Bronchial epithelial cell (primary cell): ENCODE measurements at regions not wholly inside any gene's neighbourhood (a gene's known extent, or its start where the extent isn't known, plus 50 kb on each side); places are given as distances from the start of the nearest gene placed in this dataset.

Experiments used
- DNase-seq: peaks from one replicate; pipeline ENCODE4 v3.0.0-alpha.2; 2010; ENCODE audit warnings: low read depth
- FAIRE-seq: peaks from 2 replicates; lab custom pipeline; 2011; peaks lifted over from hg19 to GRCh38; lab: Jason Lieb, UNC
- H3K27me3 ChIP-seq: 2 replicates; pipeline ENCODE4 v1.5.1; 2011; ENCODE audit warnings: low read length; ENCODE audit not compliant: control insufficient read depth, insufficient read depth
- H3K36me3 ChIP-seq: 2 replicates; pipeline ENCODE4 v1.5.1; 2011; ENCODE audit warnings: low read length; ENCODE audit not compliant: control insufficient read depth, insufficient read depth
- H3K4me3 ChIP-seq: 2 replicates; pipeline ENCODE4 v1.5.1; 2011; ENCODE audit warnings: mild to moderate bottlenecking, low read depth, low read length, control low read depth
- CTCF ChIP-seq: IDR thresholded peaks from 2 replicates; pipeline ENCODE4 v1.5.1; 2011; ENCODE audit warnings: mild to moderate bottlenecking, moderate library complexity, low read length, control low read depth, inconsistent platforms; ENCODE audit not compliant: insufficient read depth, severe bottlenecking

- no peak overlapping the region for H3K4me3 ChIP-seq
- no peak for FAIRE-seq
- no peak for TF ChIP-seq CTCF
- H3K36me3 ChIP-seq, result no peaks in the 10 kb centered on the region
- DNase-seq, result no peak
- H3K27me3 ChIP-seq, result no peaks in the 10 kb centered on the region
These were observed 78.0 kb downstream of the RGS13 start for GRCh38 chr1:192713921-192714320.

GRCh38 chr1:192724670-192725069 is 84.2 kb upstream of the RGS2 start:
- Histone ChIP-seq H3K36me3 (no peaks in the 10 kb centered on the region), H3K27me3 (no peaks in the 10 kb centered on the region), H3K4me3 (no peak overlapping the region)
- no peak for FAIRE-seq
- peak; percentile 73 for DNase-seq
- no peak for TF ChIP-seq CTCF

- FAIRE-seq (no peak), DNase-seq (peak; percentile 91)
- no peak for TF ChIP-seq CTCF
- Histone ChIP-seq H3K27me3 (no peaks in the 10 kb centered on the region), H3K36me3 (no peaks in the 10 kb centered on the region), H3K4me3 (no peak overlapping the region)
These were observed 81.9 kb upstream of the RGS2 start for GRCh38 chr1:192726820-192727504.

GRCh38 chr1:192729500-192729899 is 79.3 kb upstream of the RGS2 start:
- Histone ChIP-seq H3K36me3 (no peaks in the 10 kb centered on the region), H3K27me3 (no peaks in the 10 kb centered on the region), H3K4me3 (no peak overlapping the region)
- DNase-seq (no peak), FAIRE-seq (no peak)
- no peak for TF ChIP-seq CTCF

- no peak for FAIRE-seq
- H3K27me3 ChIP-seq, result no peaks in the 10 kb centered on the region
- H3K4me3 ChIP-seq, result no peak overlapping the region
- no peak for DNase-seq
- H3K36me3 ChIP-seq, result no peaks in the 10 kb centered on the region
- TF ChIP-seq CTCF, result no peak
These were observed 78.6 kb upstream of the RGS2 start for GRCh38 chr1:192730198-192730597.

GRCh38 chr1:192732787-192733186 is 76.1 kb upstream of the RGS2 start:
- FAIRE-seq, result no peak
- Histone ChIP-seq H3K36me3 (no peaks in the 10 kb centered on the region), H3K27me3 (no peaks in the 10 kb centered on the region), H3K4me3 (no peak overlapping the region)
- peak; percentile 15 for DNase-seq
- no peak for TF ChIP-seq CTCF
